HuH-7 (cell line): ENCODE measurements at regions not wholly inside any gene's neighbourhood (a gene's known extent, or its start where the extent isn't known, plus 50 kb on each side); places are given as distances from the start of the nearest gene placed in this dataset.

Experiments
- DNase-seq: peaks from one replicate; pipeline ENCODE4 v3.0.0; 2011; ENCODE audit warnings: low spot score

GRCh38 chr5:168022446-168023169 lies 268.8 kb upstream of the WWC1 start:
- DNase-seq, result no peak

DNA sequence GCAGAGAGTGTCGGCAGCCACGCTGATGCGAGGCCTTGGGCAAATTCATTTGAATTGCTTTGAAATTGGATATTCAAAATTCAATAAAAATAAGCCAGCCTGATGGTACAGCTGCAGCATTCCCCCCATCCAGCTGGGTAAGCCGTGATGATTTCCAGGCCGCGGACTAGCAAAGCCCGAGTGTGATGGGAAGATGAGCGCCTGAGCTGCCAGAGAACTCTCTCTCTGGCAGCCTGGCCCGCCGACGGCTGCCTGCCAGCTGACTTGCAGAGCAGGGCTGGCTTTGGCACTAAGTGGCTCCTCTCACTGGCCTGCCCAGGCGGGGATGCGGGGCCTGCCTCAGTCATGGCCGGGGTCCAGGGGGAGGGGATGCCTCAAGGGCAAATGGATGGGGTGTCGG lies 268.3 kb upstream of the WWC1 start:
- no peak for DNase-seq

DNA sequence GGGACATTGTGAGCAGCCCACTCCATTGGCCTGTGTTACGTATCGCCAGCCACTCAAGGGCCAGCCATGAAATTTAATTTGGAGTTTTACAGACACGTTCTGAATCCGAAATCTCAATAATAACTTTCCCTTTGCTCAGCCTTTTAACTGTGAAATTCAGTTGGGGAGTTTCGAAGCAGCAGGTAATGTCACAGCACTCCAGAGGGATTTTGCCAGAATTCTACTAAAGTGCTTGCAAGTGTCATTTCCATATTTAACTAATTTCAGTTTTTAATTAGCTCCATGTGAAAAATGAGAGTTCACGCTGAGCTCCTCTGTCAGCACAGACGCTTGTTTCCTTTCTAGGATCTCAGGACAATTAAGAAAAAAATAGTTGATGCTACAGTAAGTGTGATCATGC lies 267.1 kb upstream of the WWC1 start:
- no peak for DNase-seq

DNA sequence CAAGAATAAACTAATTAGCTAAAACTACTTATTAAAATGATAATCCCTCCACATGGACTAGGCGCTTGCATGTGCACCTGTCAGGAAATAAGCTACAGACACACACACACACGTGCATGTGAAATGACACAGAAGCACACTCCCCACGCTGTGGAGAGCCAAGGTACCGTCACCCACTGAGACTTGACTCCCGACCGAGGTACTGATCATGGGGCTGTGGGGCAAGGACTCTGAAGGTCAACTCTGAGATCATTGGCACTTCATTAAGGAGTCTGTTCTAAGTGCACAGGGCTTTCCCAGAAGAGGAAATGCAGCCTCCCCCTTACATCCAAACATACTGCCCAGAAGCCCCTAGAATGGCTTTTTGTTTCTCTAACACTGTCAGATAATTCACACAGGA lies 264.4 kb upstream of the WWC1 start:
- no peak for DNase-seq

- DNase-seq, result no peak
Observed at GRCh38 chr5:168030912-168031311, 260.5 kb upstream of the WWC1 start.

DNA sequence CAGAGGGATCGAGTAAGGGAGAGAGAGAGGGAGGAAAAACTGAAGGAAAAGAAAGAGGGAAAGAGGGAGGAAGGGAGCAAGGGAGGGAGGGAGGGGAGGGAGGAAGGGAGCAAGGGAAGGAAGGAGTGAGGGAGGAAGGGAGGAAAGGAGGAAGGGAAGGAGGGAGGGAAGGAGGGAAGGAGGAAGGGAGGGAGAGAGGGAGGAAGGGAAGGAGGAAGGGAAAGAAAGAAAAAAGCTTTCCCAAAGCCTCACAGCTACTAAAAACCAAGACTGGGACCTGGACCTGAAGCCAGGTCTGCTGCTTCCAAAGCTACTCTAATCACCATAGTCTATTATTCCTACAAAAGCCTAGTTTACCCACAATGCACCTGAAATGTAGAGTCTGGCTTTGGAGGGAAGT lies 259.8 kb upstream of the WWC1 start:
- no peak for DNase-seq

GRCh38 chr5:168039039-168039438 lies 252.4 kb upstream of the WWC1 start:
- DNase-seq, result no peak

DNA sequence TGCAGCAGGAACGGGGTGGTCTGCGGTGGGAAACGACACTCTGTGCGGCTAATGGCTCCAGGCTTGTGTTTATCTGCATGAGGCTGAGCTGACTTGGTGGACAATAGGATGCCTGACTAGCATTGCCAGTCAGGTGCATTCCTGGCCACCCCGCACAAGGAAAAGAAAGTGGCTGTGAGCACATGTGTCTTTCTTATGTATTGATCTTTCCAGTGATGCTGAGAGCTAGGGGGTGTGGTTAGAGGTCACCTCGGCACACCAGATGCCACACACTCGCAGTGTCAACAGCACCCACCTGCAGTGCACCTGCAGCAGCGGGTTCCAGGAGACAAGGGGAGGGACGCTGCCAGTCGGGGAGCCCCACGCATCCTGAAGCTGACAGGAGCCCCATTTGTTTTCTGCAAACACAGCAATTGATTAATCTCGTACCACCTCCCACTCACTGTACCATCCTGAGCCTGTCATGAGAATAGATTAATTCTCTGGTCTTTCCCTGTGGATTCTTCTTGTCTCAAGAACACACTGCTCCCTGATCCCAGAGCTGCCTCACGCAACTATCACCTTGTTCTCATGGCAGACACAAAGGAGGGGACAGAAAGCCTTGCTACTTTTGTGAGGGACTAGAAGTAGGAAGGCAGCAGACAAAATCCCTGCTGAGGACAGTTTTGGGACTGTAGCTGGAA lies 251.7 kb upstream of the WWC1 start:
- no peak for DNase-seq

DNA sequence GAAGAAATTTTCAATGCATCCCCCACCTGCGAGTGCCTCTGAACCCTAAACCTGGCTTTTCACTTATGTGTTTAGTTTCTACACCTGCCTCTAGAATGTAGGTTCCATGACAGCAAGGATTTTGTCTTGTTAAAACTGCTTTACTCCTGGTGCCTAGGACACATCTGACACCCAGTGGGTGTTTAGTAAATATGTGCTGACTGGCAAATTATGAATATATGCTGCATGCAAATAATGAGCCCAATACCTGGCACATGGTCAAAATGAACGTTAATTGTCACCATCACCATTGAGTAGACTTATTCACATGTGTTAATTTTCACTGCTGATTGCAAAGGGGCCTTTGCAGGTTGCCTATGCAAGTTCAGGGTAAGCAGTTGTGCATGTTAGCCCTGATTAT lies 249.9 kb upstream of the WWC1 start:
- no peak for DNase-seq

- DNase-seq, result no peak
Observed at GRCh38 chr5:168042284-168043068, 249.0 kb upstream of the WWC1 start.

GRCh38 chr5:168046163-168046562 lies 245.3 kb upstream of the WWC1 start:
- DNase-seq, result no peak

DNA sequence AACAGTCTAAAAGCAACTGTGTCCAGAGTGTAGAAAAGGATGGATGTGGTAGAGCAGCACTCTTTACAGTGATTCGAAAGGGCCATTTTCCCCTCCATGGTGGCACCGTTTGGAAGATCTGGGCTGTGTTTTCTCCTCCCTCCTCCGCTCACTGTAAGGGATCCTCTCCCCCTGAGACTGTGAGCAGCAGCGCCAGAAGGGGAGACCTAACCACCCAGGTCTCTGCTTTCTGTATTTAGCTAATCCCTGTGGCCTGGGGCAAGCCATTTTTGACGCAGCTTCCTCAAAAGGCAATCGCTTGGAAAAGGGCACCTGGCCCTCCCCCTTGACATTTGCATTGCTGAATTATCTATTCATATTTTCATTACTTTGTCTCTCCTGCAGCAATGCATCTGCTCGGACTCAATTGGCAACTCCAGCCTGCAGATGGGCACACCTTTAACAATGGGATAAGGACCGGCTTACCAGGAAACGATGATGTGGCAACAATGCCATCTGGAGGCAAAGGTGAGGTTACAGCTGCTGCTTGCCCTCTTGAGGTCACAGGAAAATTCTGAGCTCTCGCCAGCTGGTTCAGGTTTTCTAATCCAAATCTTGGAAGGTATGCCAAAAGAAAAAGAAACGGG lies 244.3 kb upstream of the WWC1 start:
- DNase-seq, result peak; percentile 55

DNA sequence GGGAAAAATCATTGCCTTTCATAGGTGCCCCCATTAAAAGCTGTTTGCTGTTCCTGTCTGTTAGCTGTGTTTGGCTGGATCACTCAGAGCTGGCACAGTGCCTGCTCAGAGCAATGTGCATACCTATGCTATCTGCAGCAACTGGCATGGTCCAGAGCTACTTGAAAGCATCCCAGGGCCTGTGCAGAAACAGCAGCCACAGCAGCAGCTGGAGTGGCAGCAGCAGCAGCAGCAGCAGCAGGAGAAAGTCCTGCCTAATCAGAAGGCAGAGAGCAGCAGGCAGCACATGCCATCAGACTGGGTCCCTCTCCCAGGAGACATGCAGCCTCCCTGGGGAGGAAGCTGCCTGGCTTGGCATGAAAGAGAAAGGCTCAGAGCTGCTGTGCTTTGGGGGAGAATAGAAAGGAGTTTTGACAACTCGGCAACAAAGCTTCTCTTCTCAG lies 243.8 kb upstream of the WWC1 start:
- DNase-seq, result no peak

- DNase-seq, result no peak
Observed at GRCh38 chr5:168048486-168048885, 243.0 kb upstream of the WWC1 start.

GRCh38 chr5:168052686-168053085 lies 238.8 kb upstream of the WWC1 start:
- DNase-seq, result no peak

DNA sequence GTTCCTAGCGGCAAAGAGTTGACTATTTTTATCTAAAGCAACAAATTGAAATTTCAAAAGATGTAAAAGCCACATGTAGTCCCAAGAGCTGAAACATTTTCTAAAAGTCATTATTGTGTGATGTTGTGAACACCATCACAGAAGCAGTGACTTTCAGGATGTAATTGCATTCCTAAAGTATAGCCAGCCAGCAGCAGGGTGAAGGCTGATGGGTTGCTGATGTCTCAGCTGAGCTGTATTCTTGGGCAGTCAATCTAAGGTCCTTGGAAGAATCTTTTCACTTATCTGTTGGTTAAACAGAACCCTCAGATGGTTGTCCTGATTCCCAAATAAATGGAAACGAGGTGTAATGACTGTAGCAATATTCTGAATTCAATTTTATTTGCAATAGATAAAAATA lies 237.4 kb upstream of the WWC1 start:
- no peak for DNase-seq

DNA sequence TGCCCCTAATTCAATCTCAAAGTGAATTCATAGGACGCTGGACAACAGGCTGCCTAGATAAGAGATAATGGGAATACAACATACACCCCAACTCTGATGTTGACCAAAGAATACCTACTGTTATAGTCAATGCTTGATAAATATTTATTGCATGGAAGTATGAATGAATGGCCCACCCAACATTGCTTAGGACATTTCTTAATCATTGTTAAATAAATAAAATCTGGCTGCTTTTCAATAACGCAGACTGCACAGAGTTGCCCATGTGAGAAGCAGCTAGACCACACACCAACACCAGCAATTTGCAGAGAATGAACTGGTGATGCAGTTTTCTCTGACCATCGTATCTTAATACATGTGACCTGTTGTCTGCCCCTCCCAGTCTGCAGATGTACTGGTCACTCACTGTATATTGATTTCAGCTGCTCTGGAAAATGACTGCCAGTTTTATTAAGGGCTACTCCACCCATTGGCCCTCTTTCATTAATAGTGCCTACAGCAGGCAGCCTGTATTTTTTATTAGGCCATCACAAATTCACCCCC lies 236.2 kb upstream of the WWC1 start:
- no peak for DNase-seq

- no peak for DNase-seq
Observed at GRCh38 chr5:168055961-168056360, 235.5 kb upstream of the WWC1 start.

GRCh38 chr5:168056499-168057182 lies 234.8 kb upstream of the WWC1 start:
- DNase-seq, result no peak

GRCh38 chr5:168057905-168058304 lies 233.5 kb upstream of the WWC1 start:
- no peak for DNase-seq

- no peak for DNase-seq
Observed at GRCh38 chr5:168059131-168059530, 232.3 kb upstream of the WWC1 start.

GRCh38 chr5:168062239-168062638 lies 229.2 kb upstream of the WWC1 start:
- DNase-seq, result no peak
